ENCODE measurements at regions not wholly inside any gene's neighbourhood (a gene's known extent, or its start where the extent isn't known, plus 50 kb on each side); places are given as distances from the start of the nearest gene placed in this dataset.

GRCh38 chr18:5746844-5747243 is 148.5 kb downstream of the TMEM200C start:
- DNase-seq = no peak
- no peaks in the 10 kb centered on the region for H3K36me3 Mint-ChIP-seq (ENCODE audit: insufficient read depth)
- H3K27me3 Mint-ChIP-seq (ENCODE audit: low read depth) = no peaks in the 10 kb centered on the region
- no peak for ATAC-seq
- no peak overlapping the region for H3K4me3 Mint-ChIP-seq
- no peaks in the 10 kb centered on the region for H3K9me3 Mint-ChIP-seq
- H3K4me1 Mint-ChIP-seq (ENCODE audit: low read depth) = no peaks in the 10 kb centered on the region

- Mint-ChIP-seq H3K9me3 (no peaks in the 10 kb centered on the region), H3K4me1 (ENCODE audit: low read depth) (no peaks in the 10 kb centered on the region), H3K27me3 (ENCODE audit: low read depth) (no peaks in the 10 kb centered on the region), H3K4me3 (no peak overlapping the region), H3K36me3 (ENCODE audit: insufficient read depth) (no peaks in the 10 kb centered on the region)
- DNase-seq (no peak), ATAC-seq (no peak)
Observed at GRCh38 chr18:5744659-5745058, 150.7 kb downstream of the TMEM200C start.

- Mint-ChIP-seq H3K9me3 (no peaks in the 10 kb centered on the region), H3K4me1 (ENCODE audit: low read depth) (no peaks in the 10 kb centered on the region), H3K4me3 (no peak overlapping the region), H3K27me3 (ENCODE audit: low read depth) (peaks cover 4% of the 10 kb centered on the region), H3K36me3 (ENCODE audit: insufficient read depth) (no peaks in the 10 kb centered on the region)
- ATAC-seq = no peak
- DNase-seq = no peak
Observed at GRCh38 chr18:5738526-5738925, 156.8 kb downstream of the TMEM200C start.

- Mint-ChIP-seq H3K27me3 (ENCODE audit: low read depth) (peaks cover 12% of the 10 kb centered on the region), H3K4me3 (no peak overlapping the region), H3K9me3 (no peaks in the 10 kb centered on the region), H3K36me3 (ENCODE audit: insufficient read depth) (no peaks in the 10 kb centered on the region), H3K4me1 (ENCODE audit: low read depth) (no peaks in the 10 kb centered on the region)
- ATAC-seq (no peak), DNase-seq (no peak)
Observed at GRCh38 chr18:5732318-5732717, 163.0 kb downstream of the TMEM200C start.

- Mint-ChIP-seq H3K27me3 (ENCODE audit: low read depth) (peaks cover 12% of the 10 kb centered on the region), H3K4me1 (ENCODE audit: low read depth) (no peaks in the 10 kb centered on the region), H3K4me3 (no peak overlapping the region), H3K9me3 (no peaks in the 10 kb centered on the region), H3K36me3 (ENCODE audit: insufficient read depth) (no peaks in the 10 kb centered on the region)
- ATAC-seq (no peak), DNase-seq (no peak)
Observed at GRCh38 chr18:5729983-5730699, 165.2 kb downstream of the TMEM200C start.

DNA sequence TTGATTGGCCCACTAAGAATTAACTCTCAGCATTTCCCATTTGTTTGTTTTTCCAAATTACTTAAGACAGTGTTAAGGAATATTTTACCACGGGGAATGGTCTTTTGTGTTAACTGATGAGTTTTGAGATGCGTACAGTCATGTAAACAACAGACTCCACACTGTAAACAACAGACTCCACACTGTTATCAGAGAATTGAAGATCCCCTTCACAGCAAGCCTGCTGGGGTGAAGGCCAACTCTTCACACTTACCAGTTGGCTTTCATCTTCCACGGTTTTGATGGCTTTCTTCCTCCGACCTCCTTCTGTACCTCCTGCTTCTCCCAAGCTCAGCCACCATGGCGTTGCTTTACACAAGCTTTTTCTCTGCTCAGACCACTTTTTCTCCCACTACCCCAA is 166.8 kb downstream of the TMEM200C start:
- Mint-ChIP-seq H3K9me3 (no peaks in the 10 kb centered on the region), H3K4me1 (ENCODE audit: low read depth) (no peaks in the 10 kb centered on the region), H3K27me3 (ENCODE audit: low read depth) (peaks cover 10% of the 10 kb centered on the region), H3K4me3 (no peak overlapping the region), H3K36me3 (ENCODE audit: insufficient read depth) (no peaks in the 10 kb centered on the region)
- no peak for DNase-seq
- ATAC-seq = no peak

- H3K9me3 Mint-ChIP-seq = no peaks in the 10 kb centered on the region
- peaks cover 6% of the 10 kb centered on the region for H3K27me3 Mint-ChIP-seq (ENCODE audit: low read depth)
- no peak for ATAC-seq
- DNase-seq = no peak
- H3K4me1 Mint-ChIP-seq (ENCODE audit: low read depth) = no peaks in the 10 kb centered on the region
- no peak overlapping the region for H3K4me3 Mint-ChIP-seq
- H3K36me3 Mint-ChIP-seq (ENCODE audit: insufficient read depth) = no peaks in the 10 kb centered on the region
Observed at GRCh38 chr18:5726011-5726410, 169.3 kb downstream of the TMEM200C start.

DNA sequence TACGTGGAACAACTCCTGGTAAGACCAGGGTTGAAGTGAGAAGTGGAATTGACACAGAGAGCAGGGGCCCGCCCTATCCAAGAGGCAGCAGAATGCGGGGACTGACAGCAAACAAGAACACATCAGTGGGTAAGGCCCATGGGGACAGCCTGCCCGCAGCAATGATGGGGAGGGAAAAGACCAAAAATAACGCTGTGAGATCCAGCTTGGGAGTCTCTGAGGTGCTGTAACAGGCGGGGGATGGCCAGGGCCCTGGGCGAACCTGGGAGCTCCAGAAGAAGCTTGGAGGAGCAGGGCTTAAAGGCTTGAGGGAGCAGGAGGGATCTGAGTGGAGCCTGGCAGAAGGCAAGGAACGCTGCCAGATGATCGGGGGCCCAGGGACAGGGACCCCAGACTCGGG is 173.4 kb downstream of the TMEM200C start:
- no peaks in the 10 kb centered on the region for H3K9me3 Mint-ChIP-seq
- H3K27me3 Mint-ChIP-seq (ENCODE audit: low read depth) = no peaks in the 10 kb centered on the region
- H3K4me1 Mint-ChIP-seq (ENCODE audit: low read depth) = no peaks in the 10 kb centered on the region
- H3K36me3 Mint-ChIP-seq (ENCODE audit: insufficient read depth) = no peaks in the 10 kb centered on the region
- no peak overlapping the region for H3K4me3 Mint-ChIP-seq
- no peak for DNase-seq
- ATAC-seq = no peak

GRCh38 chr18:5720132-5720531 is 175.2 kb downstream of the TMEM200C start:
- no peak for DNase-seq
- no peak for ATAC-seq
- H3K4me3 Mint-ChIP-seq = no peak overlapping the region
- no peaks in the 10 kb centered on the region for H3K36me3 Mint-ChIP-seq (ENCODE audit: insufficient read depth)
- no peaks in the 10 kb centered on the region for H3K27me3 Mint-ChIP-seq (ENCODE audit: low read depth)
- no peaks in the 10 kb centered on the region for H3K4me1 Mint-ChIP-seq (ENCODE audit: low read depth)
- H3K9me3 Mint-ChIP-seq = no peaks in the 10 kb centered on the region

DNA sequence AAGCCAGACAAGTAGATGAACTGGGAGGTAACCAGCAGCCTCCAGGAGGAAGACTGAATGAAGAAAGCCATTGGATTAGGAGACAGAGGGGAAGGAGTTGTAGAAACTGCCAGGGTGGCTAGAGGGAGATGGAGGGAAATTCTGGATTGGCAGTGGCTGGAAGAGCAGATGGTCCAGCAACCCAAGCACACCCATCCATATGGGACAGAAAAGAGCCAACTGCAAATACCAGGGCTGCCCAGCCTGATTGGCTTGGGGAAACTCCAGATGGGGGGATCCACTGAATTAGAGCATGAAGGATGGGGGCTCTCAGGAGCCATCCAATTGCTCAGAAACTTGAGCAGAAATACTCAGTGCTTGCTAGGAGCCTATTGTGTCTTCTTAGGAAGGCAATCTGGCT is 173.5 kb upstream of the EPB41L3 start:
- Mint-ChIP-seq H3K27me3 (ENCODE audit: low read depth) (no peaks in the 10 kb centered on the region), H3K36me3 (ENCODE audit: insufficient read depth) (no peaks in the 10 kb centered on the region), H3K4me3 (no peak overlapping the region)

GRCh38 chr18:5710676-5711075 is 166.9 kb upstream of the EPB41L3 start:
- no peak for DNase-seq
- H3K4me1 Mint-ChIP-seq (ENCODE audit: low read depth) = no peaks in the 10 kb centered on the region
- no peaks in the 10 kb centered on the region for H3K27me3 Mint-ChIP-seq (ENCODE audit: low read depth)
- no peaks in the 10 kb centered on the region for H3K9me3 Mint-ChIP-seq
- no peak for ATAC-seq
- H3K36me3 Mint-ChIP-seq (ENCODE audit: insufficient read depth) = no peaks in the 10 kb centered on the region
- H3K4me3 Mint-ChIP-seq = no peak overlapping the region

More for the DNA sequence above, 173.5 kb upstream of the EPB41L3 start:
- no peaks in the 10 kb centered on the region for H3K9me3 Mint-ChIP-seq
- DNase-seq (no peak), ATAC-seq (no peak)
- no peaks in the 10 kb centered on the region for H3K4me1 Mint-ChIP-seq (ENCODE audit: low read depth)

DNA sequence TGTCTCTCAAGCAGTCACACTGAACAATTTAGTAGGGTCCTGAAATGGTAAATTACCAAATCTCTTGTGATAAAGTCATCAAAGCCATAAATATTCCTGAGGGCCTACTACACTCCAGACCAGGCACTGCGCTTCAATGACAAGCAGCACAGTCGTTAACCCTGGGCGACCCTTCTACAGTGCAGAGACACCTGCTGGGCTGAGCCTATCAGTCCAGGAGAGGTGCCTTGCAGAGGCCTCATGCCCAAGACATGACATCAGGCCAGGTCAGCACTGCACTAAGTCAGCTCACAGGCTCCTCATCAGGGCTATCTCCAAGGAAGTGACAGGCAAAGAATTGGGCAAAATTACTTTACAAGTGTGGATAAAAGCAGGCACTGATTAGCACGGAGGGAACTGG is 166.4 kb upstream of the EPB41L3 start:
- no peaks in the 10 kb centered on the region for H3K36me3 Mint-ChIP-seq (ENCODE audit: insufficient read depth)
- H3K9me3 Mint-ChIP-seq = no peaks in the 10 kb centered on the region
- H3K27me3 Mint-ChIP-seq (ENCODE audit: low read depth) = no peaks in the 10 kb centered on the region
- no peak overlapping the region for H3K4me3 Mint-ChIP-seq
- no peaks in the 10 kb centered on the region for H3K4me1 Mint-ChIP-seq (ENCODE audit: low read depth)
- DNase-seq (no peak), ATAC-seq (no peak)

GRCh38 chr18:5709476-5710095 is 165.8 kb upstream of the EPB41L3 start:
- no peak overlapping the region for H3K4me3 Mint-ChIP-seq
- ATAC-seq (no peak), DNase-seq (no peak)
- H3K36me3 Mint-ChIP-seq (ENCODE audit: insufficient read depth) = no peaks in the 10 kb centered on the region
- H3K4me1 Mint-ChIP-seq (ENCODE audit: low read depth) = no peaks in the 10 kb centered on the region
- H3K27me3 Mint-ChIP-seq (ENCODE audit: low read depth) = peaks cover 1% of the 10 kb centered on the region
- H3K9me3 Mint-ChIP-seq = no peaks in the 10 kb centered on the region

DNA sequence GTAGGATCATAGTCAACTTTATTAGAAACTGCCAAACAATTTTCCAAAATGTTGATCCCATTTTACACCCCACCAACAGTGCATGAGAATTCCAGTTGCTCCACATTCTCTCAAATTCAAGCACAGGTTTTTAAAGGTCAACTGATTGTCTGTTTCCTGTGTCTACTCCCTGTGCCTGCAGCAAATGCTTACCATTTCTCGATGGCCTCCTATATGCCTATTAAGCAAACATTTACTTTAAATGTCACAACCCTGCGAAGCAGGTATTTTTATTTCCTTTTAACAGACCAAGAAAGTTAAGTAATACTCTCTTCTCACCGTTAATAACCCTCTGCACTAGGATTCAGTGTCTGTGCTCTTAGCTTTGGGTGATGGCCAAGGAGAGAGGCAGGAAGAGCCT is 163.8 kb upstream of the EPB41L3 start:
- no peak for DNase-seq
- H3K4me1 Mint-ChIP-seq (ENCODE audit: low read depth) = no peaks in the 10 kb centered on the region
- H3K4me3 Mint-ChIP-seq = no peak overlapping the region
- H3K9me3 Mint-ChIP-seq = no peaks in the 10 kb centered on the region
- no peaks in the 10 kb centered on the region for H3K36me3 Mint-ChIP-seq (ENCODE audit: insufficient read depth)
- peaks cover 7% of the 10 kb centered on the region for H3K27me3 Mint-ChIP-seq (ENCODE audit: low read depth)
- no peak for ATAC-seq

- ATAC-seq (no peak), DNase-seq (no peak)
- Mint-ChIP-seq H3K4me3 (no peak overlapping the region), H3K4me1 (ENCODE audit: low read depth) (no peaks in the 10 kb centered on the region), H3K27me3 (ENCODE audit: low read depth) (peaks cover 7% of the 10 kb centered on the region), H3K9me3 (no peaks in the 10 kb centered on the region), H3K36me3 (ENCODE audit: insufficient read depth) (no peaks in the 10 kb centered on the region)
Observed at GRCh38 chr18:5705393-5705792, 161.6 kb upstream of the EPB41L3 start.

All from activated T-cell treated with anti-CD3 and anti-CD28 coated beads, Interleukin-2, amount 50 U/mL, for 4 hours (primary cell).